Suppressor macrophage treated with lipopolysaccharide for 4 hours (primary cell): ENCODE measurements at regions not wholly inside any gene's neighbourhood (a gene's known extent, or its start where the extent isn't known, plus 50 kb on each side); places are given as distances from the start of the nearest gene placed in this dataset.
"Not testable (repeated sequence)": the region's sequence is repeated elsewhere in the genome, so short reads cannot be mapped to it uniquely, and the experiment has no call there.

Source experiments
- DNase-seq: peaks from one replicate; pipeline ENCODE4 v3.0.0-alpha.2; 2020

DNA sequence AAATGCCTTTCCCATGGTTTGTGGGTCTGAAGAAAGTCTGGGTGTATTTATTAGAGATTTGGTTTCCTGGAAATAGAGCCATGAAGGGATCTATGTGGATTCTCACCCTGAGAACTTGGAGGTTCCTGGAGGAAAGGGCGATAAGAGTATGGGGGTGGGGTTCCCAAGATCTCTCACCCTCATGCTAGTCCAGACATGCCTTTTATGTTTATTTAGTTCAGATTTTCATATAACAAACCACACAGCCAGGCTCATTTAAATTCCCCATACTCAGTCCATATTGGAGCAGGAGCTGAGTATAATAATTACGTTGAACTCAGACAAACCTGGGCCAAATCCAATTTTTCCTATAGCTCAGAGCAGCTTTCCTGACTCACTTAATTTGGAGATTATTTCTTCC, 566.6 kb downstream of the GOLGA6L6 start:
- DNase-seq: no peak

DNA sequence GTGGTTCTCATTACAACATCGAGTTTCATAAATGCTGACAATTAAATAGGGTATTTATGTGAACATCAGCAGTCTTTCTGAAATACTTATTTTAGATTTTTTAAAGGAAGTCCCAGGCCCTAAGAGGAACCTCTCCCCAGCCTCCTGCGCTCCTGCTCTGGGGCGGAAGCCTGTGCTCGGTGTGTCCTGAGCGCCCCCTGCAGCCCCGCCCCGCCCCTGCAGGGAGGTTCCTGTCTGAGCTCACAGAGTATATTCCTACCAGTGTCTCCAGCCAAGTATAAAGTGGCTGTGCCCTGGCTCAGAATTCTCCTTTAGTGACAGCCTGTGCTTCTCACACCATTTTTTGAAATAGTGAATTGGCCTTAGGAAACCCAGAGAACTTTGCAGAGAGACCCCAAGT, 567.9 kb downstream of the GOLGA6L6 start:
- no peak for DNase-seq

DNA sequence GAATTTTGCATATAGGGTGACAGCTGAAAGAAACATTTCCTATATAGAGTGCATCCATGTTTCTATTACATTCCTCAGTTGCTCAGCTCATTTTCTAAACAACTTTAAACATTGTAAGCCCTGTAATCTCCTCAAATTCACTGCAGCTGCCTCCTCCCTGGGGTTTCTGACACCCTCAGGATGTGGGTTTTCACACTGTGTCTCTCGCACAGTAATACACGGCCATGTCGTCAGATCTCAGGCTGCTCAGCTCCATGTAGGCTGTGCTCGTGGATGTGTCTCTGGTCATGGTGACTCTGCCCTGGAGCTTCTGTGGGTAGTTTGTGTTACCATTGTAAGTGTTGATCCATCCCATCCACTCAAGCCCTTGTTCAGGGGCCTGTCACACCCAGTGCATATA, 569.0 kb downstream of the GOLGA6L6 start:
- not testable (repeated sequence) for DNase-seq

DNA sequence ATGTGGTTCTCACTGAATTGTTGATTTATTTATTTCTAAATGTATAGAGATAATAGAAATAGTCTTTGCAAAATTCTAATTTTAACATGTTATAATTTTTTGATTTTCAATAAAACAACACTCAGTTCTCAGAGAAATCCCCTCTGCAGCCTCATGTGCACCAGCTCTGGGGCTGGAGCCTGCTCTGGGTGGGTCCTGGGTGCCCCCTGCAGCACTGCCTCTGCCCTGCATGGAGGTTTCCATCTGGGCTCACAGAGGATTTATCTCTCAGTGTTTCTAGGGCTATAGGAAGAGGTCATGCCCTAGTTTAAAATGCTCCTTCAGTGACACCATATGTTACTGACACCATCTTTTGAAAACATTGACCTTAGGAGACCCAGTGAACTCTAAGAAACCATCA, 576.0 kb downstream of the GOLGA6L6 start:
- not testable (repeated sequence) for DNase-seq

DNA sequence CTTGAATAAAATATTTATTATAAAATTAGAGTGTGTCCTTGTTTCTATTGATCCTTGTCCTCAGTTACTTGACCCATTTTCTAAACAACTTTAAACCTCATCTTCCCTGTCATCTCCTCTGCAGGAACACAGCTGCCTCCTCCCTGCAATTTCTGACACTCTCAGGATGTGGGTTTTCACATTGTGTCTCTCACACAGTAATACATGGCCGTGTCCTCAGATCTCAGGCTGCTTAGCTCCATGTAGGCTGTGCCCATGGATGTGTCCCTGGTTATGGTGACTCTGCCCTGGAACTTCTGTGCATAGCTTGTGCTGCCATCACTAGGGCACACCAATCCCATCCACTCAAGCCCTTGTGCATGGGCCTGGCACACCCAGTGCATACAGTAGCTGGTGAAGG, 577.1 kb downstream of the GOLGA6L6 start:
- DNase-seq: not testable (repeated sequence)

DNA sequence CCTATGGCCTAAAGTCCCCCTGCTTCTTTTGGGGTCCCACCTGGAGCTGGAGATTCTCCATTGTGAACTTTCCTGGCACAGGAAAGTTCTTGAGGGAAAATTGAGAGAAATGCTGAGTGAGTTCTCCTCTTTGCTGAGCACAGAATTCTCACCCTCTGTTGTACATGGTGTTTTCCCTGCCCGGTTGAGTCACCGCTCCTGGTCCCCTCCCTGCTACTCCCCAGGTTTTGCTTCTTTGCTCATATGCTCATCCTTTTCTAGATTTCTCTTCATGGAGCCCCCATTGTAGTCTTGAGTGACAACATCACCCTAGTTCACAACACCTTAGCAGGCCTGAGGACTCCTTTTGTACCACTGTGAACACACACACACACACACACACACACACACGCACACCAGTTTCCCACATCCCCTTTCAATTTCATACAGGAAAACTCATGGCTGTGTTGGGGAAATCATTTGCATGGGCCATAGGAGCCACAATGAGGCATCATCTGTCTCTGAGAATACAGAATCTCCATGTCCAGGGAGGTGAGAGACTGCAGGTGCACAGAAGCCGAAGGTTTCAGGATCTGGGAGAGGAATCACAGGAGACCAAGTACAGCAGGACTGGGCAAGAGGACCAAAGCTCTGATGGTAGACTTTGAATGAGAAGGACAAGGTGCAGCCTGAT, 585.3 kb downstream of the GOLGA6L6 start:
- DNase-seq: no peak

DNA sequence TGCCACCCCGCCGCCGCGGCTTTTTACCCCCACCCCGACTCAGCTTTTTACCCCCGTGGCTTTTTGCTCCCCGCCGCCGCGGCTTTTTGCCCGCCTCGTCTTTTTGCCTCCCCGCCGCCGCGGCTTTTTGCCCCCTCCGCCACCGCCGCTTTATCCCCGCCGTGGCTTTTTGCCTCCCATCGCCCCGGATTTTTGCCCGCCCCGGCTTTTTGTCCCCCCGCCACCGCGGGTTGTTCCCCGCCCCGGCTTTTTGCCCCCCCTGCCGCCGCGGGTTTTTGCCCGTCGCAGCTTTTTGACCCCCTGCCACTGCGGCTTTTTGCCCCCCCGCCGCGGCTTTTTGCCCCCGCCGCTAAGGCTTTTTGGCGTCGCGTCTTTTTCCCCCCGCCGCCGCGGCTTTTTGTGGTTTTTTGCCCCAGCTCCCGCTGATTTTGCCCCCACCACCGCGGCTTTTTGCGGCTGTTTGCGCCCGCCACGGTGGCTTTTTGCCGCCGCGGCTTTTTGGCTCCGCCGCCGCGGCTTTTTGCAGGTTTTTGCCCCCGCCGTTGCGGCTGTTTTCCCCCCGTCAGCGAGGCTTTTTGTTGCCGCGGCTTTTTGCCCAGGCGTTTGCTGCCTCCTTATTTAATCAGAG, 597.2 kb downstream of the GOLGA6L6 start:
- no peak for DNase-seq

DNA sequence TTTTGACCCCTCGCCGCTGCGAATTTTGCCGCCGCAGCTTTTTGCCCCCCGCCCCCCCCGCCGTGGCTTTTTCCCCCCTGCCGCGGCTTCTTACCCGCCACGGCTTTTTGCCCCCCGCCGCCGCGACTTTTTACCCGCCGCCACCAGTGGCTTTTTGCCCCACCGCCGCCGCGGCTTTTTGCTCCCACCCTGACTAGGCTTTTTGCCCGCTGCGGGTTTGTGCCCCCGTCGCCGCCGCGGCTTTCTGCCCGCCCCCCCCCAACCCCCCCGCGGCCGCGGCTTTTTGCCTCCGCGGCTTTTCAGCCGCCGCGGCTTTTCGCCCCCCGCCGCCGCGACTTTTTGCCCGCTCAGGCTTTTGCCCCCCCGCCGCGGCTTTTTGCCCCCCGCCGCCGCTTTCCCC, 598.1 kb downstream of the GOLGA6L6 start:
- no peak for DNase-seq

DNA sequence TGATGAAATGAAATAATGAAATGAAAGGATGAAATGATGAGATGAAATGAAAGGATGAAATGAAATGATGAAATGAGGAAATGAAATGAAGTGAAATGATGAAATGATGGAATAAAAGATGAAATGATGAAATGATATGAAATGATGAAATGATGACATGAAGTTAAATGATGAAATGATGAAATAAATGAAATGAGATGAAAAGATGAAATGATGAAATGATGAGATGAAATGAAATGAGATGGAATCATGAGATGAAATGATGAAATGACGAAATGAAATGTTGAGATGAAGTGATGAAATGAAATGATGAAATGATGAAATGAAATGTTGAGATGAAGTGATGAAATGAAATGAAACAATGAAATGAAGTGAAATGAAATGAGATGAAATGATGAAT, 638.3 kb downstream of the GOLGA6L6 start:
- DNase-seq: not testable (repeated sequence)

DNA sequence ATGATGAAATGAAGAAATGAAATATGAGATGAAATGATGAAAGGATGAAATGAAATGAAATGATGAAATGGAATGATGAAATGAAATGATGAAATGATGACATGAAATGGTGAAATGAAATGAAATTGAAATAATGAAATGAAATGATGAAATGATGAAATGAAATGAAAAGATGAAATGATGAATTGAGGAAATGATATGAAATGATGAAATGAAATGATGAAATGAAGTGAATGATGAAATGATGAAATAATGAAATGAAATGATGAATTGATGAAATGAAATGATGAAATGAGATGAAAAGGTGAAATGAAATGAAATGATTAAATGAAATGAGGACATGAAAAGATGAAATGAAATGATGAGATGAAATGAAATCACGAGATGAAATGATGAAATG, 639.2 kb downstream of the GOLGA6L6 start:
- not testable (repeated sequence) for DNase-seq

DNA sequence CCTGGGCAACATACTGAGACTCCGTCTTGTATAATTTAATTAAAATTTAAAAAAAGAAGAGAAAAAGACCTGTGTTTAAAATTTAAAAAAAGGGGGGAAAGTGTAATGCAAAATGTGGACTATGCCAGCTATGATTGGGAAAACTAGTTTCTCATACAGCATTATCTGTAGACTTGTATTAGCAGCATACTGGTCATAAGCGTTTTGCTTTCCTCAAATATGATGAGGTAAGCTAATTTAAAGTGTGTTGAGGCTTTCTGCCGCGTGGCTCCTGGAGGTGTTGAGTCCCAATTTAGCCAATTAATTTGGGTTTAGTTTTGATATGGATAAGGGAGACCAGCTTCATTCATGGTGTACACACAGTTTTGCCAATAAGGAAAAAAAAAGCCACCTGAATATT, 640.2 kb downstream of the GOLGA6L6 start:
- not testable (repeated sequence) for DNase-seq

DNA sequence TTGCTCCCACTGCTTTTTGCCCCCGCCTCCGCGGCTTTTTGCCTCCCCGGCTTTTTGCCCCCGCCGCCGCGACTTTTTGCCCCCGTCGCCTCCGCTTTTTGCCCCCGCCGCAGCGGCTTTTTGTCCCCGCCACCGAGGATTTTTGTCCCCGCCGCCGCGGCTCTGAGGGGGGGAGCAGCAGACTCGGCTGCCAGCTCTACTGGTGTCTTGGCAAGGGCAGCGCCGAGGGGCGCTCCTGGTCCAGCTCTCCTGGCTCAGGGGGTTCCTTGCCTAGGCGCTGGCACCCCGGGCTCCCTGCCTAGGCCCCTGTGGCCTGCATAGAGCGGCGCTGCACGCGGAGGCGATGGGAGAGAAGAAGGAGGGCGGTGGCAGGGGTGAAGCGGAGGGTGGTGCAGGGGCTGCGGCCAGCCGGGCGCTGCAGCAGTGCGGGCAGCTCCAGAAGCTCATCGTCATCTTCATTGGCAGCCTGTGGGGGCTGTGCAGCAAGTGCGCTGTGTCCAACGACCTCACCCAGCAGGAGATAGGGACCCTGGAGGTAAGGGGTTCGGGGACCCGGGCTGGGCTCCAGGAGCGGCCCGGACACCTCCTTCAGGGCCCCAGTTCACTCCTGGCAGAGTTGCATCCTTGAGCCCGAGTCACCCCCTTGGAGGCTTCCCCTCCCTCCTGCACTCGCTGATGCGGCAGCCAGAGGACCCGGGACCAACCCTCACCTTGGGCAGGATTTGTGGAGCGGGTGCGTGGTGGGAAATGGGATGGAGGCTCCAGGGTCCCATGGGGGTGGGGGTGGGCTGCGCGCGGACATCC, 642.4 kb downstream of the GOLGA6L6 start:
- DNase-seq: no peak

DNA sequence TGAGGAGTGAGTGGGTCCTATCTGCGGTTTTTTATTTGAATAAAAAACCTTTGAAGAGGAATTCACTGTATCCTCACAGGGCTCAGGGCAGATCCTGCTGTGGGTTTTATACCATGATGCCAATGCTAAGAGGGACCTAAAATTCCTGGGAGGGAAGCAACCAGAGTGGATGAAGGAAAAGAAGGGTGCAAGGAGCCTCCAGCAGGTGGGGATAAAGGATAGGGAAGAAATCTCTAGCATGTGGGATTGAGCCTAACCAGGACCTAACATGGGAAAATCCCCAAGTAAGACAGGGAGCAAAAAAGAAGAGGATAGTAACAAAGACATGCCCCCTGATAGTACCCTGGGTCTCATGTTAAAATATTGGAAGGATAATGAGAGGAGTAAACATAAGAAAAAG, 652.8 kb downstream of the GOLGA6L6 start:
- DNase-seq: not testable (repeated sequence)

DNA sequence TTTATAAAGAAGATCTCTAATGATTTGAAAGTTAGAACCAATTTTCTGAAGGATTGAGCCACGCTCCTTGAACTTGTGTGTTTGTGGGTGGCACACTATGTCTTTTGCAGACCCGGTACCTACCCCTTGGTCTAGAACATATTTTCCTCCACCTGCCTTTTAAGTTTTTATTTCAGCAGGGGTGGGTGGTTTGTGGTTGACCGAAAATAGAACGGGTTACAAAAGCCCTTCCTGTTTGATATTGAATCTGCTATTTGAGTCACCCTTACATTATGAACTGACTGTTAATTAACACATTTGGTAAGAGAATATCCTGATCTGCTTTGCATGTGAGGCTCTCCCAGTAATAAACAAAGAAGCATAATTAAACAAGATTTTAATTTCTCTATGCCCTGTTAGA, 697.5 kb downstream of the GOLGA6L6 start:
- not testable (repeated sequence) for DNase-seq
